GM20000 (cell line): ENCODE measurements at regions not wholly inside any gene's neighbourhood (a gene's known extent, or its start where the extent isn't known, plus 50 kb on each side); places are given as distances from the start of the nearest gene placed in this dataset.

Experiments used
- DNase-seq: peaks from one replicate; pipeline ENCODE4 v3.0.0; 2012; ENCODE audit warnings: low spot score
- CTCF ChIP-seq: IDR thresholded peaks from 2 replicates; pipeline ENCODE4 v1.5.1; 2012; ENCODE audit warnings: mild to moderate bottlenecking, control low read depth; ENCODE audit errors: extremely low read depth, missing control alignments

GRCh38 chr5:157920828-157921170 lies 61.9 kb upstream of the CLINT1 start:
- TF ChIP-seq CTCF: no peak
- DNase-seq: no peak

- TF ChIP-seq CTCF: no peak
- no peak for DNase-seq
These were observed 60.1 kb upstream of the CLINT1 start for GRCh38 chr5:157918811-157919742.

GRCh38 chr5:157917899-157918809 lies 59.2 kb upstream of the CLINT1 start:
- DNase-seq: peak; percentile 53
- TF ChIP-seq CTCF: peak; percentile 65

GRCh38 chr5:157917491-157917890 lies 58.5 kb upstream of the CLINT1 start:
- no peak for TF ChIP-seq CTCF
- no peak for DNase-seq

DNA sequence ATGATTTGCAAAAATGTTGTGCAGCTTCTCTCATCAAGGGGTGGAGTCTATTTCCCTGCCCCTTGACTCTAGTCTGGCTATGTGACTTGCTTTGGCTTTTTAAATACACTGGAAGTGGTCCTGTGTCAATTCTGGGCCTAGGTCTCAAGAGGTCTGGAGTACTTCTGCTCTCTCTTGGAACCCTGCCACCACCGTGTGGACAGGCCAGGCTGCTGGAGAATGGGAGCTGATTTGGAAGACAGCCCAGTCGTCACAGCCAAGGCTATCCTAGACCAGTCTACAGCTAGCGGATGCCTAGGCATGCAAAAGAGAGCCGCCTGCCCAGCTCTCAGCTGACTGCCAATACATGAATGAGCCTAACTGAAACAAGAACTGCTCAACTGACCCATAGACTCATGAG lies 56.7 kb upstream of the CLINT1 start:
- no peak for DNase-seq
- TF ChIP-seq CTCF: no peak

- no peak for DNase-seq
- no peak for TF ChIP-seq CTCF
These were observed 55.3 kb upstream of the CLINT1 start for GRCh38 chr5:157914151-157914788.

DNA sequence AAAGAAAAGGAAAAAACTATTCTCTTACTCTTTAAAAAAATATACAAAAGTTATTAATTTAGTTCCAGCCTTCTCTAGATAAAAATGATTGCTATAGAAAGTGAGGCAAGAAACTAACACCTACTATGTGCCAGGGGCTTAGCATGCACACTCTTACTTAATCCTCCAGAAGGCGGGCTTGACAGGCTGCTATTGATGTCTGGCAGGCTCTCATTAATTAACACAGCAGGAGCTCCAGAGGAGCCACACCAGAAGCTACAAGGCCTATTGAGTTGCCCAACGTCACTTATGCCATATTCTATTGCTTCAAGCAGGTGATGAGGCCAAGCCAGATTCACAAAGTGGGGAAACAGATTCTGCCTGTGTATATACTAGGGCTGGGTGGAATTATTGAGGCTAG lies 54.6 kb upstream of the CLINT1 start:
- TF ChIP-seq CTCF: no peak
- no peak for DNase-seq
